DND-41 (cell line): ENCODE measurements at regions not wholly inside any gene's neighbourhood (a gene's known extent, or its start where the extent isn't known, plus 50 kb on each side); places are given as distances from the start of the nearest gene placed in this dataset.

ENCODE experiments used
- ATAC-seq: fragments of 200-7000 bp; cut with Tn5 transposase; 3 replicates; pipeline ENCODE4 v1.9.1; 2021; ENCODE audit warnings: low read depth; ENCODE audit not compliant: insufficient read depth
- DNase-seq: peaks from one replicate; pipeline ENCODE4 v3.0.0-alpha.2; 2020
- H2AFZ ChIP-seq: 2 replicates; pipeline ENCODE4 v1.6.0; 2012; ENCODE audit warnings: low read depth, low read length
- H3K27ac ChIP-seq: 2 replicates; pipeline ENCODE4 v1.5.1; 2012; ENCODE audit warnings: low read length, inconsistent platforms
- H3K27me3 ChIP-seq: fragments of 200-600 bp; sonication (generic); 2 replicates; pipeline ENCODE4 v1.6.0; 2012; ENCODE audit warnings: low read length, mild to moderate bottlenecking, inconsistent platforms; ENCODE audit not compliant: insufficient read depth, poor library complexity
- H3K36me3 ChIP-seq: 2 replicates; pipeline ENCODE4 v1.5.1; 2012; ENCODE audit warnings: low read length, inconsistent platforms; ENCODE audit not compliant: insufficient read depth
- H3K4me1 ChIP-seq: 2 replicates; pipeline ENCODE4 v1.5.1; 2012; ENCODE audit warnings: mild to moderate bottlenecking, low read length; ENCODE audit not compliant: insufficient read depth
- H3K4me2 ChIP-seq: 2 replicates; pipeline ENCODE4 v1.6.0; 2012; ENCODE audit warnings: mild to moderate bottlenecking, moderate library complexity, low read length, inconsistent platforms; ENCODE audit not compliant: insufficient read depth
- H3K4me3 ChIP-seq, 2 experiments: fragments of 200-600 bp in 1 of 2; shearing (Covaris generic) in 1 of 2; 2 replicates each; pipeline ENCODE4 v1.5.1; 2012 to 2016; ENCODE audit warnings: inconsistent platforms in 2 of 2, low read length in 2 of 2, mild to moderate bottlenecking in 2 of 2, low read depth in 1 of 2, moderate library complexity in 1 of 2
- H3K79me2 ChIP-seq: 2 replicates; pipeline ENCODE4 v1.6.0; 2012; ENCODE audit warnings: low read length, inconsistent platforms; ENCODE audit not compliant: insufficient read depth
- H3K9ac ChIP-seq: 2 replicates; pipeline ENCODE4 v1.6.0; 2012; ENCODE audit warnings: low read depth, mild to moderate bottlenecking, inconsistent platforms, low read length, moderate library complexity
- H3K9me3 ChIP-seq: 2 replicates; pipeline ENCODE4 v1.5.1; 2012; ENCODE audit warnings: low read length, moderate library complexity, mild to moderate bottlenecking, inconsistent platforms; ENCODE audit not compliant: insufficient read depth, severe bottlenecking
- H4K20me1 ChIP-seq: 2 replicates; pipeline ENCODE4 v1.6.0; 2012; ENCODE audit warnings: low read length; ENCODE audit not compliant: insufficient read depth
- CTCF ChIP-seq: IDR thresholded peaks from 2 replicates; pipeline ENCODE4 v1.5.1; 2012; ENCODE audit warnings: borderline replicate concordance, low read length, moderate library complexity, mild to moderate bottlenecking; ENCODE audit not compliant: poor library complexity, severe bottlenecking; ENCODE audit errors: extremely low read depth
- EZH2 ChIP-seq: IDR thresholded peaks from 3 replicates; pipeline ENCODE4 v1.6.1; 2012; ENCODE audit warnings: borderline replicate concordance, low read depth, mild to moderate bottlenecking, moderate library complexity, low read length, inconsistent platforms; ENCODE audit not compliant: severe bottlenecking

GRCh38 chrX:20330545-20330944, 63.8 kb upstream of the RPS6KA3 start:
- TF ChIP-seq CTCF (no peak), EZH2 (no peak)
- H3K4me1 ChIP-seq, result no peaks in the 10 kb centered on the region
- no peaks in the 10 kb centered on the region for H3K9me3 ChIP-seq
- DNase-seq (no peak), ATAC-seq (no peak)
- H3K9ac ChIP-seq, result no peak overlapping the region
- no peaks in the 10 kb centered on the region for H3K79me2 ChIP-seq
- no peak overlapping the region for H2AFZ ChIP-seq
- no peak overlapping the region for H3K4me3 ChIP-seq
- no peaks in the 10 kb centered on the region for H3K36me3 ChIP-seq
- H3K27ac ChIP-seq, result no peak overlapping the region
- no peak overlapping the region for H3K4me2 ChIP-seq
- no peaks in the 10 kb centered on the region for H4K20me1 ChIP-seq
- no peaks in the 10 kb centered on the region for H3K27me3 ChIP-seq

- ATAC-seq, result no peak
- no peaks in the 10 kb centered on the region for H3K4me1 ChIP-seq
- H3K79me2 ChIP-seq, result no peaks in the 10 kb centered on the region
- no peaks in the 10 kb centered on the region for H3K9me3 ChIP-seq
- no peak overlapping the region for H3K4me2 ChIP-seq
- H3K27ac ChIP-seq, result no peak overlapping the region
- no peak overlapping the region for H3K4me3 ChIP-seq
- no peak for DNase-seq
- H3K36me3 ChIP-seq, result no peaks in the 10 kb centered on the region
- no peaks in the 10 kb centered on the region for H4K20me1 ChIP-seq
- TF ChIP-seq EZH2 (no peak), CTCF (no peak)
- no peak overlapping the region for H3K9ac ChIP-seq
- H2AFZ ChIP-seq, result no peak overlapping the region
- no peaks in the 10 kb centered on the region for H3K27me3 ChIP-seq
Measured at GRCh38 chrX:20329435-20329834, 62.7 kb upstream of the RPS6KA3 start.

GRCh38 chrX:20325786-20326388, 59.2 kb upstream of the RPS6KA3 start:
- no peaks in the 10 kb centered on the region for H3K36me3 ChIP-seq
- no peak for DNase-seq
- no peak for TF ChIP-seq EZH2
- TF ChIP-seq CTCF, result no peak
- H3K27ac ChIP-seq, result no peak overlapping the region
- no peaks in the 10 kb centered on the region for H3K9me3 ChIP-seq
- H2AFZ ChIP-seq, result no peak overlapping the region
- H3K4me1 ChIP-seq, result peaks cover 15% of the 10 kb centered on the region
- no peaks in the 10 kb centered on the region for H4K20me1 ChIP-seq
- no peaks in the 10 kb centered on the region for H3K79me2 ChIP-seq
- no peaks in the 10 kb centered on the region for H3K27me3 ChIP-seq
- H3K4me2 ChIP-seq, result no peak overlapping the region
- H3K9ac ChIP-seq, result no peak overlapping the region
- no peak for ATAC-seq
- no peak overlapping the region for H3K4me3 ChIP-seq
